ENCODE measurements at regions not wholly inside any gene's neighbourhood (a gene's known extent, or its start where the extent isn't known, plus 50 kb on each side); places are given as distances from the start of the nearest gene placed in this dataset.

DNA sequence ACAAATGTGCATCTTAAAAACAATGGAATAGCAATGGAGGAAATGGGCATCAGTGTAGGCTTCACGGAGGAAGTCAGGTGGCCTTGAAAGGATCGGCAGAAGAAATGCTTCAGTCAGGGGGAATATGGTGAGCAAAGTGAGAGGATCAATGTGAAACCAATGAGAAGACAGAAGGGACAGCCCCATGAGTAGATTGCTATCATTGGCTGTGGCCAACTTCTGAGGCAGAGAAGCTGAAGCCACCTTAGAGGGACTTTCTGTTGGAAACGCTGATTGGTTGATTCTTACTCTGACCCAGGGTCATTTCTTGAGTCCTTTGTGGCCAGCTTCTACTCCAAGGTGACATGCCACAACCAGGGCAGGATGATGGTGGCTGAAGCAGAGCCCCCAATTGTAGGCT lies 130.7 kb upstream of the ZNF648 start:
- H3K27me3 Mint-ChIP-seq (ENCODE audit: low read depth) = no peaks in the 10 kb centered on the region
- no peaks in the 10 kb centered on the region for H3K36me3 Mint-ChIP-seq (ENCODE audit: low read depth)
- no peak overlapping the region for H3K4me3 Mint-ChIP-seq
- peak overlapping the region in 1 of 3 experiments; percentile 26 for H3K27ac Mint-ChIP-seq
- H3K9me3 Mint-ChIP-seq = no peaks in the 10 kb centered on the region
- peaks cover 16% of the 10 kb centered on the region for H3K4me1 Mint-ChIP-seq
- TF ChIP-seq, protein P1, sequence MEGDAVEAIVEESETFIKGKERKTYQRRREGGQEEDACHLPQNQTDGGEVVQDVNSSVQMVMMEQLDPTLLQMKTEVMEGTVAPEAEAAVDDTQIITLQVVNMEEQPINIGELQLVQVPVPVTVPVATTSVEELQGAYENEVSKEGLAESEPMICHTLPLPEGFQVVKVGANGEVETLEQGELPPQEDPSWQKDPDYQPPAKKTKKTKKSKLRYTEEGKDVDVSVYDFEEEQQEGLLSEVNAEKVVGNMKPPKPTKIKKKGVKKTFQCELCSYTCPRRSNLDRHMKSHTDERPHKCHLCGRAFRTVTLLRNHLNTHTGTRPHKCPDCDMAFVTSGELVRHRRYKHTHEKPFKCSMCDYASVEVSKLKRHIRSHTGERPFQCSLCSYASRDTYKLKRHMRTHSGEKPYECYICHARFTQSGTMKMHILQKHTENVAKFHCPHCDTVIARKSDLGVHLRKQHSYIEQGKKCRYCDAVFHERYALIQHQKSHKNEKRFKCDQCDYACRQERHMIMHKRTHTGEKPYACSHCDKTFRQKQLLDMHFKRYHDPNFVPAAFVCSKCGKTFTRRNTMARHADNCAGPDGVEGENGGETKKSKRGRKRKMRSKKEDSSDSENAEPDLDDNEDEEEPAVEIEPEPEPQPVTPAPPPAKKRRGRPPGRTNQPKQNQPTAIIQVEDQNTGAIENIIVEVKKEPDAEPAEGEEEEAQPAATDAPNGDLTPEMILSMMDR (IDR thresholded peaks at IDR 0.05; ENCODE audit: unreplicated experiment in 3 of 3) = no peak

- no peaks in the 10 kb centered on the region for H3K9me3 Mint-ChIP-seq
- no peak overlapping the region for H3K4me3 Mint-ChIP-seq
- TF ChIP-seq, protein P1 (IDR thresholded peaks at IDR 0.05; ENCODE audit: unreplicated experiment in 3 of 3) = no peak
- no peaks in the 10 kb centered on the region for H3K27me3 Mint-ChIP-seq (ENCODE audit: low read depth)
- peak overlapping the region in 1 of 3 experiments; percentile 26 for H3K27ac Mint-ChIP-seq
- H3K36me3 Mint-ChIP-seq (ENCODE audit: low read depth) = no peaks in the 10 kb centered on the region
- H3K4me1 Mint-ChIP-seq = peaks cover 10% of the 10 kb centered on the region
Measured at GRCh38 chr1:182191381-182192115, 130.0 kb upstream of the ZNF648 start.

DNA sequence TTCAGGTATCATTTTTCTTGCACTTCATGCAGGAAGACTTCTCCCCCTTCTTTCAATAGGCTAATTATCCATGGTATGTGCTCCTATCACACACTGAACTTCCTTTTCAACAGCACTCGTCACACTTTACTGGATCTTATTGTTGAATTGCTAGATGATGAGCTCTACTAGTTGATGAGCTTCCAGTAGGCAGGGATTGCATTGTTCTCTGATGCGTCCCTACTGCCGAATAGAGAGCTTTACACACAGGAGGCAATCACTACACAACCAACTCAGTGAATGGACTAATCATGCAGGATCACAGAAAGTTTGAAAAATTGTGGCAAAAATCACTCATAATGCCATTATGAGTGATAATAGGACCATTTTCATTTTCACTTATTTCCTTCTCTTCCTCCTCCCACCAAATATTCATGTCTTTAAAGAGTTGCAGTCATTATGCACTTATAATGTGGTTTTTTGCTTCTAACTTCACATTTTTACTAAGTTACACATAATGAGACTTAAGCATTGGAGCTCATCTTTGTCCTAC lies 128.1 kb upstream of the ZNF648 start:
- Mint-ChIP-seq H3K27ac (no peak overlapping the region), H3K9me3 (no peaks in the 10 kb centered on the region), H3K4me1 (peaks cover 16% of the 10 kb centered on the region), H3K27me3 (ENCODE audit: low read depth) (no peaks in the 10 kb centered on the region), H3K36me3 (ENCODE audit: low read depth) (no peaks in the 10 kb centered on the region), H3K4me3 (no peak overlapping the region)
- TF ChIP-seq, protein P1 (IDR thresholded peaks at IDR 0.05; ENCODE audit: unreplicated experiment in 3 of 3) = no peak

DNA sequence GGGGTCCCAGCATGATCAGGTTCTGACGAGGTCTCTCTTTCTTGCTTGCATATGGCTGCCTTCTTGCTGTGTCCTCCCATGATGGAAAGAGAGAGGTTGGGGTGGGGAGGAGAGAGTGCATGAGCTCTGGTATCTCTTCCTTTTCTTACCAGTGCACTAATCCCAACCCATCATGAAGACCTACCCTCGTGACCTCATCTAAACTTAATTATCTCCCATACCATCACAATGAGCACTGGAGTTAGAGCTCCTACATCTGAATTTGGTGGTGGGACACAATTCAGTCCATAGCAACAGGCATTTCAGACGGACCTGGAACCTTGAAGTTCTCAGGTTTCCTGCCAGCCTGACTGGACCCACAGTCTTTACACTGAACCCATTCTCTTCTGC lies 125.2 kb upstream of the ZNF648 start:
- TF ChIP-seq, protein P1 (IDR thresholded peaks at IDR 0.05; ENCODE audit: unreplicated experiment in 3 of 3) = no peak
- Mint-ChIP-seq H3K9me3 (no peaks in the 10 kb centered on the region), H3K27ac (peak overlapping the region in 2 of 3 experiments; percentile 24 to 48), H3K36me3 (ENCODE audit: low read depth) (no peaks in the 10 kb centered on the region), H3K4me3 (no peak overlapping the region), H3K4me1 (peaks cover 11% of the 10 kb centered on the region), H3K27me3 (ENCODE audit: low read depth) (no peaks in the 10 kb centered on the region)

DNA sequence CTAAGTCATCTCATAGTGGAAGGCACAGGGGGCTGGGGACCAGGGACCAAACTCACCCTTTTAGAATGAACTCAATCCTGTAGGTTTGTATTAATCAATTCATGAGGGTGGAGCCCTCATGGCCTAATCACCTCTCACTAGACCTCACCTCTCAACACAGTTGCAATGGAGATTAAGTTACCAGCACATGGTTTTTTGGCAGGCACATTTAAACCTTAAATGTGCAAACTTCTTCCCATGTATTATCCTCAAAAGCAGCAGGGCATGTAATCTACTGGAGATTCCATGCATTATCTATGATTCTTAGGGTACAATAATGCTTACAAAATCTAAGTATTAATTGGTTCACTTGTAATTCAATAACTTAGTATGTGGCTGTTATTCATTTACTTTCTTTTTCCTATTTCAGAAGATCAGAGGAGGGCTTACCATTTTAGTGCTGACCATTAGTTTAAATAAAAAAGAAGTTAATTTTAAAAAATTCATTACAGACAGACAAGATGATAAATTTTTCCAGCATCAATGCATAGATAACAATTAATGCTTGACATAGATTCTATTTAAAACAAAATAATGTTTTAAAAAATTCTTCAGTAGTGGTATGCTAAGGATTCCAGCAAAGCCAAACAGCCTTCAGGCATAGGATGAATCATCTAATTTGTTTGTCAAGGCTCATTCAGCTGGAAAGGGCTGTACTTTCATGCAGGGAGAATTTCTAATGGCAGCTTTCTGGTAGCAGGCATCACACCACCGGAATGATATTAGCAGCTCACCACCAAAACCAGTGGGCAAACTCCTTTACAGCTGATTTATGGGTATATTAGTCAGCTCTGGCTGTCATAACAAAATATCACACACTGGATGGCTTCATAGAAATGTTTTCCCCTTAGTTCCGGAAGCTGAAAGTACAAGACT lies 124.6 kb upstream of the ZNF648 start:
- Mint-ChIP-seq H3K27me3 (ENCODE audit: low read depth) (no peaks in the 10 kb centered on the region), H3K36me3 (ENCODE audit: low read depth) (no peaks in the 10 kb centered on the region), H3K4me1 (peaks cover 6% of the 10 kb centered on the region), H3K9me3 (no peaks in the 10 kb centered on the region), H3K27ac (peak overlapping the region in 2 of 3 experiments; percentile 24 to 48), H3K4me3 (no peak overlapping the region)
- TF ChIP-seq, protein P1 (IDR thresholded peaks at IDR 0.05; ENCODE audit: unreplicated experiment in 3 of 3) = no peak
